Liver (tissue), 8 donors: ENCODE measurements at regions not wholly inside any gene's neighbourhood (a gene's known extent, or its start where the extent isn't known, plus 50 kb on each side); places are given as distances from the start of the nearest gene placed in this dataset.

Experiments used
- DNase-seq: peaks from one replicate; pipeline ENCODE4 v3.0.0-alpha.2; 2017; ENCODE audit warnings: low spot score
- H3K27ac ChIP-seq, 2 donors: one replicate each; pipeline ENCODE4 v1.7.0; 2013; ENCODE audit warnings: inconsistent platforms in 2 of 2, low read length in 2 of 2, control low read depth in 1 of 2, low read depth in 1 of 2, mild to moderate bottlenecking in 1 of 2
- H3K27me3 ChIP-seq, 4 donors: one replicate each; pipeline versions ENCODE4 v1.6.1 to v1.7.0; 2013; ENCODE audit warnings: low read length in 3 of 4, inconsistent platforms in 1 of 4, mild to moderate bottlenecking in 1 of 4, moderate library complexity in 1 of 4; ENCODE audit not compliant: control insufficient read depth in 4 of 4, insufficient read depth in 4 of 4
- H3K36me3 ChIP-seq, 4 donors: one replicate each; pipeline versions ENCODE4 v1.6.1 to v1.7.0; 2013; ENCODE audit warnings: low read length in 3 of 4, mild to moderate bottlenecking in 3 of 4, low read depth in 1 of 4, moderate library complexity in 1 of 4; ENCODE audit not compliant: control insufficient read depth in 4 of 4, insufficient read depth in 3 of 4
- H3K4me1 ChIP-seq, 4 donors: one replicate each; pipeline versions ENCODE4 v1.6.1 to v1.7.0; 2013; ENCODE audit warnings: low read length in 3 of 4, mild to moderate bottlenecking in 3 of 4, moderate library complexity in 1 of 4; ENCODE audit not compliant: control insufficient read depth in 4 of 4, insufficient read depth in 4 of 4
- H3K4me3 ChIP-seq, 3 donors: one replicate each; pipeline versions ENCODE4 v1.6.1 to v1.7.0; 2013; ENCODE audit warnings: low read length in 3 of 3, control low read depth in 1 of 3, low read depth in 1 of 3, mild to moderate bottlenecking in 1 of 3
- H3K9ac ChIP-seq, 2 donors: one replicate each; pipeline ENCODE4 v1.7.0; 2013; ENCODE audit warnings: low read length in 2 of 2, mild to moderate bottlenecking in 2 of 2, moderate library complexity in 2 of 2, control low read depth in 1 of 2, low read depth in 1 of 2
- H3K9me3 ChIP-seq, 4 donors: one replicate each; pipeline versions ENCODE4 v1.6.1 to v1.7.0; 2013; ENCODE audit warnings: low read length in 3 of 4; ENCODE audit not compliant: control insufficient read depth in 4 of 4
- ATF3 ChIP-seq: IDR thresholded peaks from 2 replicates; pipeline ENCODE4 v1.6.1; 2016; ENCODE audit warnings: antibody characterized with exemption
- CTCF ChIP-seq: fragments of 150-350 bp; IDR thresholded peaks from 2 replicates; pipeline ENCODE4 v1.5.1; 2017; ENCODE audit warnings: improper control_type of control experiment, low read depth, low read length; ENCODE audit not compliant: missing input control
- EGR1 ChIP-seq, 2 donors: IDR thresholded peaks; 2 replicates each; pipeline ENCODE4 v1.6.1; 2016 to 2018; ENCODE audit warnings: antibody characterized with exemption in 2 of 2, low read depth in 2 of 2
- FOXA1 ChIP-seq: IDR thresholded peaks from 2 replicates; pipeline ENCODE4 v1.6.1; 2016; ENCODE audit warnings: antibody characterized with exemption
- FOXA2 ChIP-seq: IDR thresholded peaks from 2 replicates; pipeline ENCODE4 v1.6.1; 2016; ENCODE audit warnings: antibody characterized with exemption
- GABPA ChIP-seq, 2 donors: IDR thresholded peaks in 1 of 2; conservative IDR thresholded peaks in 1 of 2; 2 replicates each; pipeline ENCODE4 v1.6.1; 2016; ENCODE audit warnings: antibody characterized with exemption in 2 of 2, mild to moderate bottlenecking in 1 of 2, moderate library complexity in 1 of 2
- HNF4A ChIP-seq, 2 donors: conservative IDR thresholded peaks; 2 replicates each; pipeline ENCODE4 v1.6.1; 2016; ENCODE audit warnings: antibody characterized with exemption in 2 of 2, mild to moderate bottlenecking in 2 of 2
- HNF4G ChIP-seq: IDR thresholded peaks from 2 replicates; pipeline ENCODE4 v1.6.1; 2016; ENCODE audit warnings: antibody characterized with exemption
- JUND ChIP-seq, 2 donors: IDR thresholded peaks; 2 replicates each; pipeline ENCODE4 v1.6.1; 2016; ENCODE audit warnings: antibody characterized with exemption in 2 of 2
- MAX ChIP-seq: IDR thresholded peaks from 2 replicates; pipeline ENCODE4 v1.6.1; 2016; ENCODE audit warnings: antibody characterized with exemption
- NR2F2 ChIP-seq: IDR thresholded peaks from 2 replicates; pipeline ENCODE4 v1.6.1; 2016; ENCODE audit warnings: antibody characterized with exemption
- RAD21 ChIP-seq, 2 donors: IDR thresholded peaks; 2 replicates each; pipeline ENCODE4 v1.6.1; 2016; ENCODE audit warnings: antibody characterized with exemption in 2 of 2, mild to moderate bottlenecking in 2 of 2
- REST ChIP-seq: IDR thresholded peaks from 2 replicates; pipeline ENCODE4 v1.6.1; 2016; ENCODE audit warnings: antibody characterized with exemption, mild to moderate bottlenecking
- RXRA ChIP-seq, 2 donors: IDR thresholded peaks; 2 replicates each; pipeline ENCODE4 v1.6.1; 2017 to 2018; ENCODE audit warnings: antibody characterized with exemption in 2 of 2, mild to moderate bottlenecking in 1 of 2
- SP1 ChIP-seq: IDR thresholded peaks from 2 replicates; pipeline ENCODE4 v1.6.1; 2018; ENCODE audit warnings: antibody characterized with exemption, mild to moderate bottlenecking
- TAF1 ChIP-seq: conservative IDR thresholded peaks from 2 replicates; pipeline ENCODE4 v1.6.1; 2016; ENCODE audit warnings: antibody characterized with exemption, mild to moderate bottlenecking
- ZBTB33 ChIP-seq: IDR thresholded peaks from 2 replicates; pipeline ENCODE4 v1.6.1; 2016; ENCODE audit warnings: antibody characterized with exemption
- WGBS: extraction: QIAGEN DNeasy Blood & Tissue Kit; methylation state at CpG from one replicate; pipeline ENCODE4 v1.1.7; 2013; 5-methylcytosine and 5-hydroxymethylcytosine counted together
- donor health status: healthy.
- donor health status: healthy.
- donor health status: healthy.
- donor health status: healthy.
- donor health status: healthy.

- TF ChIP-seq RAD21 (IDR thresholded peaks at IDR 0.05) = no peak
- TF ChIP-seq FOXA1 = no peak
- no peak for TF ChIP-seq FOXA2
Observed at GRCh38 chr1:110281363-110282290, 57.5 kb upstream of the RBM15 start (continued).

GRCh38 chr1:110282395-110282794 is 56.8 kb upstream of the RBM15 start:
- Histone ChIP-seq H3K27me3 (no peaks in the 10 kb centered on the region), H3K36me3 (no peaks in the 10 kb centered on the region), H3K4me1 (no peaks in the 10 kb centered on the region), H3K27ac (no peak overlapping the region), H3K9me3 (no peaks in the 10 kb centered on the region), H3K9ac (no peak overlapping the region), H3K4me3 (no peak overlapping the region)
- DNase-seq = no peak
- TF ChIP-seq JUND (IDR thresholded peaks at IDR 0.05) (no peak), REST (no peak), HNF4G (no peak), HNF4A (conservative IDR thresholded peaks at IDR 0.05) (no peak), RXRA (IDR thresholded peaks at IDR 0.05) (no peak), NR2F2 (no peak), ATF3 (no peak), EGR1 (IDR thresholded peaks at IDR 0.05; ENCODE audit: low read depth in 2 of 2) (no peak), GABPA (IDR thresholded peaks at IDR 0.05 in 1 of 2, conservative IDR thresholded peaks at IDR 0.05 in 1 of 2) (no peak), MAX (no peak), SP1 (no peak), RAD21 (IDR thresholded peaks at IDR 0.05) (no peak), CTCF (no peak), ZBTB33 (no peak), TAF1 (no peak), FOXA1 (no peak)
- 94% methylated on average over 3 of the region's 3 CpGs for WGBS
